ENCODE measurements at regions not wholly inside any gene's neighbourhood (a gene's known extent, or its start where the extent isn't known, plus 50 kb on each side); places are given as distances from the start of the nearest gene placed in this dataset.

GRCh38 chr4:18930487-18930886 is 908.9 kb upstream of the LCORL start:
- no peak for DNase-seq

- no peak for DNase-seq
Observed at GRCh38 chr4:18923496-18924161, 902.1 kb upstream of the LCORL start.

GRCh38 chr4:18917689-18918088 is 896.1 kb upstream of the LCORL start:
- DNase-seq: no peak

- no peak for DNase-seq
Observed at GRCh38 chr4:18914182-18914581, 892.6 kb upstream of the LCORL start.

GRCh38 chr4:18894928-18895327 is 873.4 kb upstream of the LCORL start:
- no peak for DNase-seq

- DNase-seq: no peak
Observed at GRCh38 chr4:18882468-18882867, 860.9 kb upstream of the LCORL start.

- DNase-seq: no peak
Observed at GRCh38 chr4:18881556-18881955, 860.0 kb upstream of the LCORL start.

GRCh38 chr4:18880871-18881270 is 859.3 kb upstream of the LCORL start:
- DNase-seq: no peak

- DNase-seq: no peak
Observed at GRCh38 chr4:18878561-18878960, 857.0 kb upstream of the LCORL start.

GRCh38 chr4:18869166-18869565 is 847.6 kb upstream of the LCORL start:
- no peak for DNase-seq

- no peak for DNase-seq
Observed at GRCh38 chr4:18860836-18861530, 839.4 kb upstream of the LCORL start.

- no peak for DNase-seq
Observed at GRCh38 chr4:18859468-18859867, 837.9 kb upstream of the LCORL start.

- DNase-seq: no peak
Observed at GRCh38 chr4:18858229-18858922, 836.8 kb upstream of the LCORL start.

GRCh38 chr4:18850867-18851266 is 829.3 kb upstream of the LCORL start:
- DNase-seq: no peak

GRCh38 chr4:18847249-18847890 is 825.8 kb upstream of the LCORL start:
- DNase-seq: no peak

- no peak for DNase-seq
Observed at GRCh38 chr4:18846313-18846712, 824.8 kb upstream of the LCORL start.

GRCh38 chr4:18844726-18845125 is 823.2 kb upstream of the LCORL start:
- DNase-seq: no peak

- DNase-seq: no peak
Observed at GRCh38 chr4:18842431-18842830, 820.9 kb upstream of the LCORL start.

GRCh38 chr4:18840481-18840880 is 818.9 kb upstream of the LCORL start:
- no peak for DNase-seq

GRCh38 chr4:18816228-18816895 is 794.8 kb upstream of the LCORL start:
- no peak for DNase-seq

- no peak for DNase-seq
Observed at GRCh38 chr4:18815779-18816173, 794.2 kb upstream of the LCORL start.

- DNase-seq: no peak
Observed at GRCh38 chr4:18815081-18815778, 793.7 kb upstream of the LCORL start.
